A204.1 (cell line): ENCODE measurements at regions not wholly inside any gene's neighbourhood (a gene's known extent, or its start where the extent isn't known, plus 50 kb on each side); places are given as distances from the start of the nearest gene placed in this dataset.
"Not testable (repeated sequence)": the region's sequence is repeated elsewhere in the genome, so short reads cannot be mapped to it uniquely, and the experiment has no call there.

ENCODE experiments used
- FAIRE-seq: peaks from 2 replicates; lab custom pipeline; 2012; peaks lifted over from hg19 to GRCh38; lab: Jason Lieb, UNC

GRCh38 chr3:84679211-84679610 lies 279.6 kb upstream of the CADM2 start:
- FAIRE-seq = peak; percentile 3

GRCh38 chr3:84680700-84681099 lies 278.1 kb upstream of the CADM2 start:
- no peak for FAIRE-seq

- FAIRE-seq = no peak
Observed at GRCh38 chr3:84683493-84683892, 275.3 kb upstream of the CADM2 start.

GRCh38 chr3:84685467-84685866 lies 273.3 kb upstream of the CADM2 start:
- FAIRE-seq = no peak

GRCh38 chr3:84692261-84692660 lies 266.5 kb upstream of the CADM2 start:
- no peak for FAIRE-seq

- FAIRE-seq = not testable (repeated sequence)
Observed at GRCh38 chr3:84710288-84710687, 248.5 kb upstream of the CADM2 start.

GRCh38 chr3:84717894-84718293 lies 240.9 kb upstream of the CADM2 start:
- FAIRE-seq = no peak

- FAIRE-seq = no peak
Observed at GRCh38 chr3:84724877-84725276, 233.9 kb upstream of the CADM2 start.

GRCh38 chr3:84727616-84728015 lies 231.2 kb upstream of the CADM2 start:
- no peak for FAIRE-seq

GRCh38 chr3:84734731-84735130 lies 224.1 kb upstream of the CADM2 start:
- not testable (repeated sequence) for FAIRE-seq

GRCh38 chr3:84738086-84738485 lies 220.7 kb upstream of the CADM2 start:
- no peak for FAIRE-seq

GRCh38 chr3:84742915-84743425 lies 215.8 kb upstream of the CADM2 start:
- FAIRE-seq = no peak

- FAIRE-seq = no peak
Observed at GRCh38 chr3:84744130-84744529, 214.7 kb upstream of the CADM2 start.

- FAIRE-seq = no peak
Observed at GRCh38 chr3:84755860-84756259, 202.9 kb upstream of the CADM2 start.

- FAIRE-seq = no peak
Observed at GRCh38 chr3:84759361-84759760, 199.4 kb upstream of the CADM2 start.

- no peak for FAIRE-seq
Observed at GRCh38 chr3:84772841-84773240, 185.9 kb upstream of the CADM2 start.

- no peak for FAIRE-seq
Observed at GRCh38 chr3:84783281-84783680, 175.5 kb upstream of the CADM2 start.

GRCh38 chr3:84789961-84790360 lies 168.8 kb upstream of the CADM2 start:
- FAIRE-seq = no peak

- no peak for FAIRE-seq
Observed at GRCh38 chr3:84806958-84807357, 151.8 kb upstream of the CADM2 start.

- no peak for FAIRE-seq
Observed at GRCh38 chr3:84820126-84820525, 138.7 kb upstream of the CADM2 start.

GRCh38 chr3:84820906-84821305 lies 137.9 kb upstream of the CADM2 start:
- no peak for FAIRE-seq

- peak; percentile 49 for FAIRE-seq
Observed at GRCh38 chr3:84825817-84826216, 133.0 kb upstream of the CADM2 start.

GRCh38 chr3:84830476-84830875 lies 128.3 kb upstream of the CADM2 start:
- no peak for FAIRE-seq

GRCh38 chr3:84835366-84835765 lies 123.4 kb upstream of the CADM2 start:
- FAIRE-seq = no peak

GRCh38 chr3:84836961-84837360 lies 121.8 kb upstream of the CADM2 start:
- no peak for FAIRE-seq
